HG03097 (cell line): ENCODE measurements at regions not wholly inside any gene's neighbourhood (a gene's known extent, or its start where the extent isn't known, plus 50 kb on each side); places are given as distances from the start of the nearest gene placed in this dataset.

ENCODE experiments used
- ATAC-seq: cut with Tn5 transposase; IDR thresholded peaks from one replicate; pipeline ENCODE4 v1.9.1; 2021; ENCODE audit not compliant: unreplicated experiment, low FRiP score

- ATAC-seq: no peak
Measured at GRCh38 chr20:6450841-6451240, 316.6 kb upstream of the BMP2 start.

- no peak for ATAC-seq
Measured at GRCh38 chr20:6440443-6440799, 317.6 kb upstream of the FERMT1 start.

- ATAC-seq: no peak
Measured at GRCh38 chr20:6439737-6440442, 317.1 kb upstream of the FERMT1 start.

- ATAC-seq: no peak
Measured at GRCh38 chr20:6434131-6434530, 311.3 kb upstream of the FERMT1 start.

GRCh38 chr20:6430381-6430780 is 307.6 kb upstream of the FERMT1 start:
- ATAC-seq: no peak

- no peak for ATAC-seq
Measured at GRCh38 chr20:6426287-6426891, 303.6 kb upstream of the FERMT1 start.

GRCh38 chr20:6421321-6422248 is 298.8 kb upstream of the FERMT1 start:
- ATAC-seq: no peak

- no peak for ATAC-seq
Measured at GRCh38 chr20:6420336-6420735, 297.5 kb upstream of the FERMT1 start.

GRCh38 chr20:6418732-6419131 is 295.9 kb upstream of the FERMT1 start:
- no peak for ATAC-seq

GRCh38 chr20:6416371-6416770 is 293.5 kb upstream of the FERMT1 start:
- no peak for ATAC-seq

- no peak for ATAC-seq
Measured at GRCh38 chr20:6411651-6412050, 288.8 kb upstream of the FERMT1 start.

GRCh38 chr20:6410721-6411120 is 287.9 kb upstream of the FERMT1 start:
- ATAC-seq: no peak

- ATAC-seq: no peak
Measured at GRCh38 chr20:6407163-6407562, 284.3 kb upstream of the FERMT1 start.

- ATAC-seq: no peak
Measured at GRCh38 chr20:6401893-6402557, 279.2 kb upstream of the FERMT1 start.

GRCh38 chr20:6397115-6397514 is 274.3 kb upstream of the FERMT1 start:
- ATAC-seq: no peak

- ATAC-seq: no peak
Measured at GRCh38 chr20:6395695-6396094, 272.9 kb upstream of the FERMT1 start.

GRCh38 chr20:6388671-6389197 is 265.9 kb upstream of the FERMT1 start:
- ATAC-seq: no peak

GRCh38 chr20:6384956-6385486 is 262.2 kb upstream of the FERMT1 start:
- no peak for ATAC-seq

- no peak for ATAC-seq
Measured at GRCh38 chr20:6384380-6384779, 261.6 kb upstream of the FERMT1 start.

GRCh38 chr20:6381887-6382286 is 259.1 kb upstream of the FERMT1 start:
- ATAC-seq: no peak
